NCI-H187 (cell line): ENCODE measurements at regions not wholly inside any gene's neighbourhood (a gene's known extent, or its start where the extent isn't known, plus 50 kb on each side); places are given as distances from the start of the nearest gene placed in this dataset.

ENCODE experiments used
- DNase-seq, 2 experiments: peaks; one replicate each; lab custom pipeline; 2025; lab: John Stamatoyannopoulos, UW

DNA sequence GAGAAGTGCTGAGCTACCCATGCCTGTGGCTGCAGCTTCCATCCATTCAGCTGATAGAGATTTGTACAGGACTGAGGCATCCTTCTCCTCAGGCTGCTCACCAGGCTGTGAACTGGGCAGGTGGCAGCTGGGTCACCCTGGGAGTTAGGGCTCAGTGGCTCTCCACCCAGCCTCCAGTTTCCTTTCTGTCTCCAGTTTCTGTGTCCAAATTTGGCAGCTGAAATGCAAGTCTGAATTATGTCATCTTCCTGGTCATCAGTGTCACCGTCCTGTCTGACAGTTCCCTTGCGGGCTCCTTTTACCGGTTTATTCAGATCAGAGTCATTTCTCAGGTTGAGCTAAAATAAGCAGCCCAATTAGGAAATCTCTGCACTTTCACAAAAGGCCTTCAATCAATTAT lies 93.3 kb downstream of the EDN1 start:
- no peak for DNase-seq

DNA sequence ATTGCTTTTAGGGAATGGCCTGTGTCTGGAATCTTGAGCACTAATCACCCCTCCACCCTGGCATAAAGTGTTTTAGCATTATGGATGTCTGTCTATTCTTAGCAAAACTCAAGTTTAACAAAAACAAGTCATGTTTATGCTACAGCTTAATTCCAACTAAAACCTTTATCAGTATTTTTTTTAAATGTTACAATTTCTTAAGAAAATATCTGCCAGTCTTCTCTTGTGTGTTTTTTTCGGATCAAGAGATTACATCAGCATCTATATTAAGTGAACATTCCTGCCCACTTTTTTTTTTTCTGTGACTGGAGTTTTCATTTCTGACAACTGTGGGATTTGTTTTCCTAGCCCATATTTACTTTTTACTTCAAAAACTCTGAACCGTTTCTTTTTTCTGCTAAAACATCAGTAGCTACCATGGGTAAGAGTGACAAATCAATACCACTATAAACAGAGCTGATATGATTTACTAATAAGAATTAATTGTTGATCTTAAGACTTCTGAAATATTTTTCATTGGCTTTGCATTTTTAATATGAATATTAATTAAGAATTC lies 94.3 kb downstream of the EDN1 start:
- DNase-seq: no peak

DNA sequence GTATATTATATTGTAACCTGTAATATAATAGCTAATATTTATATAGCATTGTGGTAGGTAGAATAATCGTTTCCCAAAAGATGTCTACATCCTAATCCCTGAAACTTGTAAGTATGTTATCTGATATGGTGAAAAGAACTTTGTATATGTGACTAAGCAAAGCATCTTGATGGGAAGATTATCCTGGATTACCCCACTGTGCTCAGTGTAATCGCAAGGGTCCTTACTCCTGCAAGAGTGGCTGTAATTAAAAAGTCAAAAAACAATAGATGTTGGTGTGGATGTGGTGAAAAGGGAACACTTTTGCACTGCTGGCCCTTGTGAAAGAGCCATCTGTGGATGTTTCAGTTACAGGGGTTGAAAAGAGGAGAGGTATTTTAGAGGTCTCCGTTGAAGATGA lies 95.2 kb downstream of the EDN1 start:
- DNase-seq: no peak

DNA sequence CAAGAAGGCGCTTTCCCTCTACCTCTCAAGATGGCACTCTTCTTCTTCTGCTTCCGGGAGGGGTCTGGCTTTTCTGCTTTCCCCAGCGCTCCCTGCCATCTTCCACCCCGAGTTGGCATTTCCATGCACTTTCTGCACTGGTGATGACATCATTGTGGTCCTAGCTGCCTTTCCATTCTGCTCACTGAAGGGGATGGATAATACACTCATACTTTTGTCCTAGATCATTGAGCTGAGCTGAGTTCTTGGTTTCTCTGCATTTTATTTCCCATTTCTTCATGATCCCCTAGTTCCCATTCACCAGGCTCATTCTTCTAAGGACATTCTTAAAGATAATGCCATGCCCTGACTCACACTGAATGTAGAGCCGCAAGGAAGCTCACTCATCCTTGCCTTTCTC lies 96.7 kb downstream of the EDN1 start:
- no peak for DNase-seq

DNA sequence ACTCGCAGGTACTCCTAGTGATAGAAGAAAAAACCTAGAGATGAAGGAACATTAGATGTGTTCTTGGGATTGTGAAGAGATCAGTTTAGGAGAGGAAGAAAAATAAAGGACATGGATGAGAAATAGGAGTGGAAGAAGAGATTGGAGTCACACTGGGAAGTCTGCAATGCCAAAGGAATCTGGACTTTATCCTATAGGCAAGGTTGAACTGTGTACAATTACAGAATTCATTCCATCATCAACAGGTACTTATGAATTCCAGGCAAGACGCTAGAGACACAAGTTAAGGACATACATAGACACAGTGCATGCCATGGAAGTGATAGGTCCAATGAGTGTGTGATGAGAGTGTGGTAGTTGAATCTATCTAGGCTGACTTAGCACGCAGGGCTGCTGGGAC lies 101.3 kb downstream of the EDN1 start:
- DNase-seq: no peak

DNA sequence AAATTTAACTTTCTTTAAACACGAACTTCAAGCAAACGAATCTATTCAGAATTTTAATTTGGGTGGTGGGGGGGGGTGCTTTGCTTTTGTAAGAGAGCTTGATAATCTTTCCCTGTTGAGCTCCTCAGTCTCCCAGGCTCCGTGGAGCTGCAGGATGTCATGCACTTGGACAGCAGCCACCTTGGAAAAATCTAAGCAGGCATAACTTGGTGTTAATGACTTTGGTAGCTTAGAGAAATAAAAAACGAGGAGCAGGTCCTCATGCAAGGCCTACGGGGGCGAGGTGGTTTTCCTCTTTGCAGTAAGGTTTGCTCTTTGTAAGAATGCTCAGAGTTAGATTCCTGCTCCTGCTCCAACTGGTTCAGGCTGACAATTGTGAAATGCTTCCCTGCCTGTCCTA lies 102.3 kb downstream of the EDN1 start:
- DNase-seq: no peak

DNA sequence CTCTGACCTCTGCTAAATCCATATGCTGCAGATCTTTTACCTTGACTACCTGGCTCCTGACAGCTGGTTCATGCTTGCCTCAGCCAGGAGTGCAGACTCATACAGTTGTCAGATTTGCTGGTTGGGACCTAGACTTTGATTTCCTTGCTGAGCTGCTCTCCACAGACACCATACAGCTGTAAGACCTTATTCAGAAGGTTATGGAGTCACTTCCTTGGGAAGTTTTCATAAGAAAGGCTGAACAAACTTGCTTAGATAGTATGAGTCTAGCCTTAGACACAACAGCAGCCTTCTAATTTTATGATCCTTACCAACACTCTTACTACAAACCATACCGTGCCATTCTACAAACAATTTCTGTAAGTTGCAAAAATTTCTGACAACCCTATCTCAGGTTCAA lies 102.9 kb downstream of the EDN1 start:
- no peak for DNase-seq

DNA sequence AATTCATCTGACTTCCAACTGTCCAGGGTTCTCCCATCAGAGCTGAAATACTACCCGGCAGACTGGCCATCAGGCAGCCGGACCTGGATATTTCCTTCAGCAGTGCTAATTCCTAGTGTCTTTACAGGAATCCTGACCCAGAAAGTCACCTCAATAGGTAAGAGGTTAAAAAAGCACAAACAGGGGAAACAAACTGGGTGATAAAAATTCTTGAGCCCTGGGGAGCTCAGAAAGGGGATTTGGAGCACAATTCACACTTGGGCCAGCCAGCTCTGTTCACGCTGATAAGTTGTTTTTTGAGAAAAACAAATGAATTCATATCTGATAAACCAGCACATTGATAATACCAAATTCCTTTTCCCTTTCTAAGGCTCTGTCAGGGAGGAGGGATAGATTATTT lies 104.0 kb downstream of the EDN1 start:
- DNase-seq: no peak

DNA sequence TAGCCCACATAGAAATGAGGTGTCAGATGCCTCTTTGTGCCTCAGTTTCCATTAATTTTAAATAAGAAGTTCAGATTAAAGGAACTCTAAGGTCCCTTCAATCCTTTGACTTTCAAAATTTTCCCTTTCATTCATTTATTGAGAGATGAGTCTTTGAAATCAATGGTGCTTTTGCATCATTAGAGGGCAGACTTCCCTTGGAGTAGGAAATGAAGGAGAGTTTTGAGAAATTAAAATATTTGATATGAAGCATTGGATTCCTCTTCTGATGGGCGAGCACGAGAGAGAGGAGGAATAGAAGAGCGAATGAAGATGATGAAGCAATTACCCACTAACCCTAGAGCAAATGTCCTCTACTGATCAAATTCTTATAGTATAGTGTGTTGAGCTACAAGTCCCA lies 105.7 kb downstream of the EDN1 start:
- no peak for DNase-seq

DNA sequence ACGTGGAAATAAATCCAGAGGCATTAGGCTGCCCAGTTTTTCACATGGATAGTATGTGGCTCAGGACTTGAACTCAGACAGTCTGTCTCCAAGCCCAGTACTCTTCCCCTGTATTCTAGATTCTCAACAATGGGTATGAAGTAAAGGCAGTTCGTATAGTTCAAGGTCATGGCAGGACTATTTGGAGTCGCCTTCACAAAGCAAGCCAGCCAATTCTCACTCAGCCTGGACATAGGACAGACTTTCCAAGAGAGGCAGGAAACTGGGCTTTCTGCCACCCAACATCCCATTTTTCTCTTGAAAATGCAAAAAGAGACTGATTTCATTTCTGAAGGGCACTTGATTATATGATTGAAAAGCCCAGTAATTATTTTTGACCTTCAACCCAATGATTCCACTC lies 111.0 kb downstream of the EDN1 start:
- no peak for DNase-seq

DNA sequence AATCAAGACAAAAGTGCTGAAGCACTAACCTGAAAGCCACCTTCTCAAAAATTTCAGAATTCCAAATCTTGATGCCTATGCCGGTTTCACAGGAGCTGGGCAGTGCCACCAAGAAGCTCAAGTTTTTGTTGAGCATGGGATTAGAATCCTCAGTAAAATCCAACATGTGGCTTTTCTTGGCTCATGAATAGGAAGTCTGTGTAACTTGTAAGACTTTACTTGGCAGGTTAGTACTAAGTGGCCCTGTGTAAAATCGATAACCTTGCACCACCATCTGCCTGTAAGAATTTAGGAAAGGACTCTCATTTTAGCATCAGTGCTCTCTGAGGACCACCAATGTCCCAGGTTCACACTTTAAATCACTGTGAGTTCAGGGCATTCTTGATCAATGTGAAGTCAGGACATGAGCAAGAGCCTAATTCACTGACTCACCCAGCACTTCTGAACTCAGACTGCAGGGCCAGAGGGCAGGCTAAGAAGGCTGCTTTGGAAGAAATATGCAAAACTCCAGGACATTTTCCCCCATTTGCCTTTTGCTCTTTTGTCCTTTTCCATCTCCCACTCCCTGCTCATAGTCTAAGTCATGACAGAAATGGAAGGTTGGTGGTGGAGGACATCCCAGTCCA lies 113.2 kb downstream of the EDN1 start:
- DNase-seq: no peak

DNA sequence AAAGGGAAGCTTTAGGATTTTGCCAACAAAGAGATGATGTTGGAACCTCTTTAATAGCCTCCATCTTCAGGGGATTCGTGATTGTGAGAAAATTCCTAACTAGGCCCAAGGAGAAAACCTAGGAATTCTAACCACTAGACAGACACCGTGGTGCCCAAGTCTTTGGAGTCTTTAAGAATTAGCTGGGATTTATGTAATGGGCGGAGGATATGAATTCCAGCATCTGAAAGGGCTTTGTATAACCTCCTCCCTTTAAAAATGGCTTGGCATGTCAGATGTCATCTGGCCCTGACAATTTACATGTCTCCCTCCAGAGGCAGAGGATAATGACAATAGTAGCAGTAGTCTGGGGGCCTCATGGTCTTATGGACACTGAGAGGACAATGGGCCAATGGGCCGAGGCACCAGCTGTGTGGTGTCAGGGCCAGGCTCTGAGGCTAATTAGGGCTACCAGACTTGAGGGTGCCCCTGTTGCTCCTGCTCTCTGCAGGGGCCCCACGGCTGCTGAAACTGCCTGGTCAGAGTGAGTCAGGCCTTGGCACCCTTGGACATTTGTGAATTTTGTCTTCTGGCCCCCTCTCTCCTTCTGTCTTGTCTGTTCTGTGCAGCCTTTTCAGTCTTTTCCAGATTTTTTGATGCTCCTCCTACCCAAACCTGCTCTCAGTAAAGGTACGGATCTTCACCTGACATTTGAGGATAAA lies 113.9 kb downstream of the EDN1 start:
- DNase-seq: no peak

DNA sequence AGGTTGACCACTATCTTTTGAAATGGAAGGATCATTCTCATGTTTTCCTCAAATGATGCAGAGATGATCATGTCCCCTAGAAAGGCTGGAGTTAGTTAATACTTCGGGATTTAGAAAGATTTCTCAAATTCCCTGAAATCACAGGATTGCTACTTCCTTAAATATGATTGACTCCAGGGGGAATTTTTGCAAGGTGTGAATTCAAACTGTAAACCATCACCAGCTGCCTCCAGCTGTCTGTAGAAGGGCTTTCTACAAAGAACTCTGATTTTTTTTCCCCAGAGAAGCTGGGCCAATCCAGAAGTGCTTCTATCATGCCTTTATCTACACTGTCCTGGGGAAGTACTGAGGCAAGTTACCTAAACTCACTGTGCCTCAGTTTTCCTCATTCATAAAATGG lies 114.5 kb downstream of the EDN1 start:
- DNase-seq: no peak

DNA sequence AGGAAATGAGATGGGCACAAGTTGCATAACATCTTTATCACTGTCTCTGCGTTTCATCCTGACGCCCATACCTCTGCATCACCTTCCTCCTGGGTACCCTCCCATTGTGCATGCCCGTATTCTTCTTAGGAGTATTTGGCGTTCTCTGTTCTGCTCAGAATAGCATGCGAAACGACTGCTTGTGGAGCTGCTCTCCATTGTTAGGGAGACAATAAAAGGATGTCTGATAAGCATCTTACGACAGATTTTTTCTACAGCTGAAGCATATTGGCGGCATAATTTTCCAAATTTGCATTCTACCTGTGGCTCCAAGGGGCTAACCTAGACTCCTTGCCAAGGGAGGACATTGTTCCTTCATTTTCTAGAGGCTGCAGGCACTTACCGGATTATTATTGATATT lies 118.6 kb downstream of the EDN1 start:
- DNase-seq: no peak

DNA sequence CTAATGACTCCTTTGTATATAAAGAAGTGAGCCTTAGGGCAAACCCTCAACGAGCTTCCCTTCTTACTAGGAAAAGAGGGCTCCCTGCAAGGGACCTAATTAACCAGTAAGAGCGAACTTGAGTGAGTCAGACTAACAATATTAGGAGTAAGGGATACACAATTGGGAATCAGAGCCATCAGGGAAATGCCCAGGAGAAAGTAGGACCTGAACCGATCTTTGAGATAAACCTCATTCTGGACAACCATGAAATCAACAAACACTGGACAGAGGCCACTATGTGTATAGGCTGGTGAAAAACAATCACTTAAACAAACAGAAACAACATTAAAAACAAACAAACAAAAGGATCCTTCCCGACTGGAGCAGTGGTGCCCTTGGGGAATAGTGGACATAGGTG lies 120.8 kb downstream of the EDN1 start:
- DNase-seq: no peak

DNA sequence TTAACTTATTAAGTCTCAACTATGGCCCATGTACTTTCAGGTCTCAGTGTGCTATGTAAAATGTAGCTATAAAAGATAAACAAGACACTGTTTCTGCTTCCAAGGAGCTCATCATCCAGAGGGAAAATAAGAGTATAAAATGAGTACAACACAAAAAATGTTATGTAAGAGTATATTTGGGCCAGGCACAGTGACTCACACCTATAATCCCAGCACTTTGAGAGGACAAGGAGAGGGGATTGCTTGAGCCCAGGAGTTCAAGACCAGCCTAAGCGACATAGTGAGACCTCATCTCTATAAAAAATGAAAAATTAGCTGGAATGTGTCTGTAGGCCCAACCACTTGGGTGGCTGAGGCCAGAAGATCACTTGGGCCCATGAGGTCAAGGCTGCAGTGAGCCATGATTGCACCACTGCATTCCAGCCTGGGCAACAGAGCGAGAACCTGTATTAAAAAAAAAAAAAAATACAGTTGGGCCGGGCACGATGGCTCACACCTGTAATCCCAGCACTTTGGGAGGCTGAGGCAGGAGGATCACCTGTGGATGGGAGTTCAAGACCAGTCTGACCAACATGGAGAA lies 124.0 kb downstream of the EDN1 start:
- DNase-seq: no peak

DNA sequence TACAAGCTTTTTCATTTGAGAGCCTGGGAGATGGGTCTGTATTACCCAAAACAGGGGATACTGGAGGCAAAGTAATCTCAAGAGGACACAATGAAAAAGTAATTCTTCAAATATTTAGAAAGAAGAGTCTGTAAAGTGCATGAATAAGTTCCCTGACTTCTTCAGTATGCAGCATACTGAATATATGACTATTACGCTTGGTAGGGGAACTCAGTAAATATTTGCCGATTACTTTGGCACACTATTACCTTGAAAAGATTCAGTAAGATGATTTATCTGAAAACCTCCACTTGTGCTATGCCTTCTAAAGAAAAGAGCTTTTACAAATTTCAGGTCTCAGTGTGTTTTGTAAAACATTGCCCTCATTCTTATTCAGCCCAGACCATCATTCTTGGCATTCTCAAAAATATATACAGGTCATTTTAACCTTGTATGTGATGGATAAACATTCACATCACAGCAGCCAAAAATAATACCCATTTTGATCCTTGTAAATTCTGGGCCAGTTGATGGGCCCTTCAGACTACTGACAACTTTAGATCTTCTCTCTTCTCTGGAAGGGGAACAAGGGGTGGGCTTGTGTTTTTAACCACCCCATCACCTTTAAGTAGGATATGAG lies 125.9 kb downstream of the EDN1 start:
- DNase-seq: no peak

DNA sequence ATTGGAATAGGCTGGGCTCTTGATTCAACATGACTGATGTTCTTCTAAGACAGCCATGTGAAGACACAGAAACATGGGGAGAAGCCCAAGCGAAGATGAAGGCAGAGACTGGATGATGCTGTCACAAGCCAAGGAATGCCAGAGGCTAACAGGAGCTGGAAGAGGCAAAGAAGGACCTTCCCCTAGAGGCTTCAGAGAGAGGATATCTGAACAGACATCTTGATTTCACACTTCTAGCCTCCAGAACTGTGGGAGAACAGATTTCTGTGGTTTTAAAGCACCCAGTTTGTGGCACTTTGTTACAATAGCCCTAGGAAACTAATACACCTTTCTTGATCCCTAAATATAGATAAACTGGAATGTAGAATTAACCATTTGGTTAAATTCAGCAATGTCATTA lies 127.0 kb downstream of the EDN1 start:
- no peak for DNase-seq

DNA sequence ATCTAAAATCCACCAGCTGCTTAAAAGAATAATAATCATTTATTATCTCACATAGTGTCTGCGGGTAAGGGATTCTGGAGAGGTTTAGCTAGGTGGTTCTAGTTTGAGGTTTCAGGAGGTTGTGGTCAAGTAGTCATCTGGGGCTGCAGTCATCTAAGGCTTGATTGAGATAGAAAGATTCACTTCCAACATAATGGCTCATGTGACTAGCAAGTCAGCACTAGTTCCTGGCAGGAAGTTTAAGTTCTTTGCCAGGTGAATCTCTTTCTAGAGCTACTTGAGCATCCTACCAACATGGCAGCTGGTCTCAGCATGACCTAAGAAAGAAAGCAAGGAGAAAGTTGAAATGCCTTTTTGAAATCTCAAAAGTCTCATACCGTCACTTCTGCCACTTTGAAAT lies 128.8 kb downstream of the EDN1 start:
- DNase-seq: no peak

DNA sequence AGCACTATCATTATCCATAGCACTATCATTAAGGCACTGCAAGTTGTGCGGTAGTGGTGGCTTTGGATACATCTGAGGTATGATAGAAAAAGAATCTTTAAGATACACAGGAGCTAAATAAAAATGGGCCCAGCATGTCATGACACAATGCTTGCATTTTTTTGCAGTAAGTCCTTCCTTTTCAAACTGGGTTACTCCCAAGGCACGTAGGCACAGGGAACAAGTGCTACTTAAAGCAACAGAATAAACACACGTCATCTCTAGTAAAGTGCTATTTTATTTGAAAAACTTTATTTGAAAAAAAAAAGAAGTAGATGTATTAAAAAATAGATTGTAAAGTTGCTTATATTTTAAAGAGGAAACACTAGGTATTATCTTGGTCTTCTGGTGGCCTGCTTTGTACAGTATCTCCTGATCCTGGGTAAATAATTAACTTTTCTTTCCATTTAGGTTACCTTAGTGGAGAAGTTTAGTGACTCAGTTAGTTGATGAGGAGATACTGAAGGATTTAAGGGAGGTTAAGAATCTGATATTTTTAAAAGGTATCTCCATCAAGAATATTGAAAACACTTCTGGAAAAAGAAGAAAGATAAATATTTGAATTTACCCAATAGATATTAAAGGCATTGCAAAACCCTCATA lies 129.6 kb downstream of the EDN1 start:
- no peak for DNase-seq

DNA sequence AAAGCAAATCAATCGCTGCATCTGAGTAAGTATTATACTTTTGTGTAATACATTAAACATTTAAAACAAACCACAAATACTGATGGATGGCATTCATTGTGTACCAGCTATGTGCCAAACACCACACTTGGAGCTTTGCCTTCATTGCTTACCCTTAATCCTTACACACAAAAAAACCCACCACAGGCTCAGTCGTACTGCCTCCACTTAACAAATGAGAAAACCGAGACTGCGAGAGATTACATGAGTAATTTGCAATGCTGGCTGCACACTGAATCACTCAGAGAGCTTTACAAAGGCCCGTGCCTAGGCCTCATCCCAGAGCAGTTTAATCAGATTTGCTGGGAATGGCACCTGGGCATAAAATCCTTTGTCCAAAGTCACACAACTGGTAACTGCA lies 130.5 kb downstream of the EDN1 start:
- DNase-seq: no peak

DNA sequence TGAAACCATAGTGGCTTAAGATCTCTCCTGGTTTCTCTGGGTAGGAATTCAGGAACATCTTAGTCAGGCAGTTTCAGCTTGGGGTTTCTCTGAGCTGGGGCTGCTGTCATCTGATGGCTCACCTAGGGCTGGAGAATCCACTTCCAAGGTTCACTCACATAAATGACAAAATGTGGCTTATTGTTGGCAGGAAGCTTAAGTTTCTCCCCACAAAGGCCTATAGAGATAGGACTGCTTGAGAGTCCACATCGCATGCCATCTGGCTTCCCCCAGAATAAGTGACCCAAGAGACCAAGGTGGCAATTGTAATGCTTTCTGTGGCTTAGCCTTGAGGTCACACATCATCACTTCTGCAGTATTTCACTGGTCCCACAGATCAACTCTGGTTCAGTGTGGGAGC lies 131.4 kb downstream of the EDN1 start:
- no peak for DNase-seq

DNA sequence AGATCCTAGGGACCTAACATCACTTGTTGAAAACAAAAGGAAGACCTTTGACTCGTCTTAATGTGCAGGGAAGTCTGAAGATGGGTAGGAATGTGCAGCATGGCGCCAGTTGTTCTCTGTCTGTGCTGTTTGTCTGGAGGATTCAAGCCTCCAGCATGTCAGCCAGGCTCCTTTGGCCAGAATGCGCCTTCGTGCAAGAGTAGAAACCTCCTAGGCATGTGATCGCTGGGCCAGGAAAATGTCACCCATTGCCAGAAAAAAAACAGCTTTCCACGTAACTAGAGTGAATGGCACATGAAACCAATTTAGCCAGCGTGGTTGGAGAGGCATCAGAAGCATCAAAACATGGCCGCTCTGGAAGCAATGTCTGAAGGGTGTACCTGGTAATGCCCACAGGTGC lies 132.7 kb downstream of the EDN1 start:
- DNase-seq: no peak
